Forelimb muscle (tissue), 1 donor: ENCODE measurements at regions not wholly inside any gene's neighbourhood (a gene's known extent, or its start where the extent isn't known, plus 50 kb on each side); places are given as distances from the start of the nearest gene placed in this dataset.
A peak's percentile ranks its signal among the peaks of the same experiment; 100 is the strongest.

Experiments
- DNase-seq: peaks from one replicate; pipeline ENCODE4 v3.0.0-alpha.2; 2013; ENCODE audit warnings: low read depth

DNA sequence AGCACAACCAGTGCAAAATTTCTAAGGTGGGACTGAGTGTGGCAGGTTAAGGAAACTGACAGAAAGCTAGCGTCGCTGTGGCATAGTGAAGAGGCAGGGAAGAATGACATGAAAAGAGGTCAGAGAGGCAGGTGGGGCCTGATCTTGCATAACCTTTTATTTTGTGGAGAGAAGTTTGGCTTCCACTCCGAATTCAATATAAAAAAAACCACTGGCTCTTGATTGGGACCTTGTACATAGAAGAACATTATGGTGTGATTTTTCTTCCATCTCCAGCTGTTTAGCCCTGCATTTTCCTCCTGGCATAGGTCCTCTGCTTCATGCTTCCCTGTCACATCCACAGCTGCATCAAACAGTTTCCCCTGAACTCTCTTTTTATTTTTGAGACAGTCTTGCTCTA is 170.5 kb upstream of the MEOX2 start:
- DNase-seq = no peak

DNA sequence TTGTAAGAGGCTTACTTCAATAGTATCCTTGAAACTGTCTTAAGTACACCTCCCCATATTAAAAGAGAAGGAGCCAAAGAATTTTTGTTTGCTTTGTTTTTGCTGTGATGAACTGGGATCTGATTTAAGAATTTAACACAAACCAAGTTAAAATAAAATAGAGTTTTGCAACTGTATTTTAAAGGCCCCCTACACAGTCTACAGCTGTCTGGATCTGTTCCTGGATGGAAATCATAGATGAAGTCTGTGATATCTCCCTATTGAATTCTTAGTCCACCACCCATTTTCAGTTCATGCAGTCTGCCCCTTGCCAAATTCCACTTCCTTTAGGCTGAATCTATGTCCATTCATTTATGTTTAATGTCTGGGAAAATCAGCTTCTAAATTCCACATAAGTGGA is 169.8 kb upstream of the MEOX2 start:
- DNase-seq = no peak

DNA sequence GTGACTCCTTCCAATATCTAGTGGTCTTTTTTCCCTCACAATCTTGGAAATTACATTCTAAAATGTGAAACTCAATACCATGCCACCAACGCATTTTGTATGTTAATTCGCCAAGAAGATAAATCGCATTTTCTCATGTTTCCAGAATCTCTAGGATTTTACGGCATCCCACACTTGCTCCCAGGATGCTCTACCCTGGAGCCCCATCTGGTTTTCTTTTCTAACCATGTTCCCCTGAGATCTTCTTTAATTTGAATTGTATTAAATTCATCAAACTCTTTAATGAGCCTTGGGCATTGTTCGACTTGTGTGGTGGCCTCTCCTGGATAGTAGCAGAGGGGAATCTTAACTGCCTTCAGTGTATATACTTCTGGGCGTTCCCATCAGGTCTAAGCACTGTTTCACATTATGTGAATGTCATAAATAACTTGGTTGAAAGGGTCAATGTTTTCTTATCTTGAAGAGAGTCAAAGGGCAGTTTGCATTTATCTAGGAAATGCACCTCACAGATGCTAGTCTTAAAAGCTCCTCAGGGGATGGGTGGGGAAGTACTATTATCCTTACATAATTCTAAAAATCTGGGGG is 169.1 kb upstream of the MEOX2 start:
- no peak for DNase-seq

DNA sequence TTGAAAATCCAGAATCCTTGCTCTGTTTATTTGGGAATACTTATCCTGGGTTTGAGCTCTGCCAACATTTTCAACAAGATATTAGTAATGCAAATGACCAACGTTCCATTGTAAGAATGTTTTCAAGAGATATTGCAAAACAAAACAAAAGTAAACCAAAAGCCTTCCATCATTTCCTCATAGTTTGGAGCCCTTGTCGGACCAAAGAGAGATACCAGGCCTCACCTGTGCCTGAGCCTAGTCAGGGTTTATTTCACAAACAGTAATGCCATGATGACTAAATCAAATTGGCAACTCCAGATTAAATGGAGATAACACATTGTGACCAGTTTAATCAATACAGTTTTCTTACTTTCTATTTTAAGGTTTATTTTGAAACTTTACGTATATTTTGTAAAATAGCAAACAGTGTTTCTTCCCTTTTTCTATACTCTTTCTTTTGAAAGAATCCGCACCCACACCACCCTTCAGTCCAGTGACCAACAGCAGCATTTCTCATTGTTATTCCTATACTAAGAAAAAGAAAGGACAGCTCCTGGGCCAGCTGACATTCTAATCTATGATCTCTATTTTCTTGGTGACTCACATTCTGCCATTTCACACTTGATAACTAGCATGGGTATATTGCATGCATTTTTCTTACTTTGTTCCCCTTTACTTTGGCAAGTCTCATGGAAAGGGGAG is 168.5 kb upstream of the MEOX2 start:
- DNase-seq = no peak

DNA sequence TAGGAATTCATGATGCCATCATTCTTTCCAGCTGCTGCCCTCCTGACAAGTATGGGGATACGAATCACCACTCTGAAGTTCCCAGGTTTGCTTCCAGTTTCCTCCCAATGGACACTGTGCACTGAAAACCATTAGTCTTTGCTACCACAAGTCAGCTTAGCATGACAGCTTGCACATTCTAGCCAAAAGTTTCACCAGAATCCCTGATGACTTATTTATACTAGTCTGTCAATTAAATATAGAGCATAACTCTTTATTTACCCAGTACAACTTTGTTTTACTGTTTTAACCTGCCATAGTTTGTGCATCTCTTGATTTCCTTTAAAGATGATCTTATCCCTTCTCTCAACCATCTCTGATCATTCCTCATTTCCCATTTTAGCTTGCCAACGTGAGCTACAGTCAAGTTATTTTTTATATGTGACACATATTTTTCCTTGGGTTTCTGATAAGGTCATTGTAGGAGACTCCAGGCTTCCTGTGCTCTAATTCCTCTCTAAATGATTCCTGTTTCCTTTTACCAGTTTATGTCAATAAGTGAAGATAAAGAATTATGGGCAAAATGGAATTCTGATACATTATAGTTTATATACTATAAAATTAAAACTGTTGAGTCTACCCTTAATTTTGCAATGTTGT is 167.5 kb upstream of the MEOX2 start:
- no peak for DNase-seq

DNA sequence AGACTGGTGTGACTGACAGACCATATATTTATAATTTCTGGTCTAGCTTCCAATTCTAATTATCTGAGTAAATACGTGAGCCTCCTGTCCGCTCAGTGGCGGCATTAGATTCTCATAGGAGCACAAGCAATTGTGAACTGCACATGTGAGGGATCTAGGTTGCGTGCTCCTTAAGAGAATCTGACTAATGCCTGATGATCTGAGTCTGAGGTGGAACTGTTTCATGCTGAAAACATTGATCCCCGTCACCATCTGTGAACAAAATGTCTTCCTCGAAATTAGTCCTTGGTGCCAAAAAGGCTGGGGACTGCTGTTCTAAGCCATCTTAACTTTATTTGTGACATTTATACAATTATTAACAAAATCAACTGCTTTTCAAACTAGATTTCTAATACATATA is 164.7 kb upstream of the MEOX2 start:
- no peak for DNase-seq

DNA sequence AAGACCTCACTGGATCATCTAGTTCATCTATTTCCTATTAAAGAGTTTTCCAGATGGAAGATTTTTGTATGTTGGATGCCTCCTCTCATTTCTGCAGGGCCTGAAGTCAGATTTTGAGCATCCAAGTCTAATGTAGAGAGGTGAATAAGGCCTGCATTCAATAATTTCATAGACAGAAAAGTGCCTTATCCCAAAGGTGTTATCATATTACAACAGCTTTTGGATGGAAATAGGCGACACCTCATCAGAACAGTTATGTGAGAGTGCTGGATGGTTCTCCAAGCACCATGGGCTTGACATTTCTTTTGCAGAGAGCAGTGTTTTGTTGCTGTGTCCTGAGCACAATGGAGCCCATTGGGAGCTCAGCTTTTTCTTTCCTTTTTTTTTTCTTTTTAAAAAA is 162.4 kb upstream of the MEOX2 start:
- peak; percentile 94 for DNase-seq

DNA sequence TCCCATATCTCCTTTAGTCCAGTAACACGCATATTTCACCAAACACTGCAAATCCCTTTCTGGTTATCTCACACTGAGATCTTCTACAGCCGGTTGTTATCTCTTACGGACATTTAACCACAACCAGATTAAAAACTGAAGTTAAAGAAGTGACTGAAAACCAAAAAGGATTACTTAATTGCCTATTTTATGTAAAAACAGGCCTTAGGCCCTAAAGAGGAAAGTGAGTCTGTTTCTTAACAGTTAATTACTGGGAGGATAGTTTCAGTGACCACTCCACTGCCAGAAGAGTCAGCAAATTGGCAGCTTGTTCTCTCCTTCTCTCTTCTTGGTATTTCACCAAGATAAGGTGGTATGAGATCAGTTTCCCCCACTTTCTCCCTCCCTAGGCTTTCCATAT is 161.9 kb upstream of the MEOX2 start:
- no peak for DNase-seq

DNA sequence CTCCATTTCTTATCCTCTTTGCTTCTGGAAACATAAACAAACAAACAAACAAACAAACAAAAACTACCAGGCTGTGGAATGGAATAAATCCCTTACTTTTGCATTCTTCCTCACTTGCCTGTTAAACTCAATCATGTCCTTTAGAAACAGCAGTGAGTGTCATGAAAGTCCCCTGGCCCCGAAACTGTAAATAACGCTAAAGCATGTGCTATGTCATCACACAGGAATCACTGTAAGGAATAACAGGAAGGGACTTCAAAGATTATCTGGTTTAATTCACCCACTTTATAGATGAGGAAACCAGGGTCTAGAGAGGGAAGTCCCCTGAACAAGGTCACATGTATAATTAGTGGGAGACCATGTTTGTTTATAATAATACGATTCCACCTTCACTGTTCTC is 159.4 kb upstream of the MEOX2 start:
- no peak for DNase-seq

DNA sequence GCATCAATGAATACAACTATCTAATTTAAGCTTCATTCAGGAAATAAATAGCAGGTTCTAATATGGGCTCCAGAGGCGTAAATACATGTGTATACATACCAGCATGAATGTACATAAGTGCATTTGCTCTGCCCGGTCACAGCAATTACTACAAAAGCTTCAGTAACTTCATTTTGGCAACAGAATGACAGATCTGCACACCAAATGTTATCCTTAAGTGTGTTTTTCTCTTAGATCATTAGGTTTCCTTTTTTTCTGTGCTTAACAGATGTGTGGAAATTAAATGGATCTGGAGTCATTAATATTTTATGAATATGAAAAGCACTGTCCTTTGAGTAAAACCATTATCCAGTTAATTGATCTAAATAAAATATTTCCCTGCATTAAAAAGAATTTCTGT is 159.0 kb upstream of the MEOX2 start:
- DNase-seq = no peak

DNA sequence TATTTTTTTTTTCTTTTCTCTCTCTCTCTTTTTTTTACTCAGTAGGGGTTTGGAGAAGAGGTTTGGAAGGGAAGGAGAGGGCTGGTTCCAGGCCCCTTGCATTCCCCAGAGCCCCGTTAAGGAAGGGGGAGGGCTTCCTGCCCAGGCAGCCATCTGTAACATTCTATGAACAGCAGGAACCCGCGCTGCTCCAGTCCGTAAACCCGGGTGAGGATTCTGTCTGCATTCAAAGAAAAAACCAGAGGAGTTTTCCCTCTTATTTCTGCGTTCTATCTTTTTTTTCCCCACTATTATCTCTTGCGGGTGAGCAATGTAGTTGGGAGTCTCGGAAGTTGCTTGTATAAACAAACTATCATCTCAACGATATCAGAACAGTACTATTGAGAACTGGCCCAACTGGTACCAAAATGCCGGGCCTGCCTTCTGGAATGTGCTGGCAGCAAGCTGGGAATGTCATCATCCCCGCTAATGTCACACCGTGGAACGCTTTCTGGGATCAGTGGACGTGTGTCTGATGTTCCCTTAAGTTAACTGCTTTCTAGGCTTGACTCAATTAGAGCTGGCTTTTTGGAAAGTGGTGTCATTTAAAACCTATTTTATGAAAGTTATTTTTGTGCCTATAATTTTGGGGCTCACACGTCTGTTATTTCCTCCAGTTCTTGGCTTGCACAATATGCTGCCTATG is 153.1 kb upstream of the MEOX2 start:
- DNase-seq = no peak

DNA sequence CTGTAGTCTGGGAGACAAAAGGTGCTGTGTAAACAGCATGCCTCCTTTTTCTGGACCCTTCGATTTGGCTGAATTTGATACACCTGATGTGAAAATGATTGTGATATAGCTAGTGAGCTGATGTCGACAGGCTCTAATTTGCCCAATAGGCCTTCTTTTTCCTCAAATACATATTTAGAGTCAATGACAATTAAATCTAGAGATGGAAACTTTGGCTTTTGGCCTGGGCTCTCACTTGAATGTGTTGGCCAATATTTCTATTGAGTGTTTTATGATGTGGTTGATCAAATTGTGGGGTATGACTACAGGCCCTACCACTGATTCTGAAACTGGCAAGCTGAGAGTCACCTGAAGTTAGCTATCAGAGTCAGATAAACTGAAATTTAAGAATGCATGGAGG is 151.8 kb upstream of the MEOX2 start:
- DNase-seq = no peak

DNA sequence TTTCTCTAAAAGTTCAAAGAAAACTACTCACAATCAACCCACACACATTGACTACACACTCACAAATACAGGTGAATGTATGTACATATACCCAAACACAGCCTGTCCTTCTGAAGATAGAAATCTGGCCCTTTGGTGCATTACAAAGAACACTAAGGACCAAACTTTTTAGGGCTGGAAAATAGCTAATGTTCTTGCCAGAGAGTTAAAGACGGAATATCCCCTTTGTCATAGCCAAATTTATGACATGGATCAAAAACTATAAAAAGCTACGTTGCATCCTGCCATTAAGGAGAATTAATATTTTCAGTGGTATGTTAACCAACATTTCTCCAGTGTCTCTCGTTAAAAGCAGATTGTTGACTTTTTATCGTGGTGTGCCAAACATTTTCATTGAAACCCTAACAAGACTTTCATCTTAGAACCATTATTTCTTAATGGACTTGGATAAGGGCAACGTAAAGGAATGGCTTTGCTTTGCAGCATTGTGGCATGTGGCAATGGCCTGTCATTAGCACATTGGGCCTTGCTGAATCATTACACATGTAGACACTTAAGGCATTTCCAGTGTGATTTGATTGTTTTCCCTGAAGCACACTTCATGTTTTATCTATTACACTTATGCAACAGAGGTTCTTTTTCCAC is 150.9 kb upstream of the MEOX2 start:
- no peak for DNase-seq

DNA sequence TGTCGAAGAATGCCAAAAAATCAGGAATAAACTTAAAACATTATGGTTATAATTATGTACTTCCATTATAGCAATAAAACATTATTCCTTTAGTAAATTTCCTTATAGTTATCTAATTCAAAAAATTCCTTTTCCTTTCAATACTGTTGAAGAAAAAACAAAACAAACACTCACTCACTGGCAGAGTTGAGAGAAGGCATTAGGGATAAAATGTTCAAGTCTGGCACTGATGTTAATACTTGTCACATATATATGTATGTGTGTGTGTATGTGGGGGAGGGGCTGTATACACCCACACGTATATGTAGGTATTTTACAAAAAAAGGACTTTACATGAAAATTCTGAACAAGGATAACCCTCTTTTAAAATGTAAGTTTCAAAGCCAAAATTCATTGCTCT is 150.2 kb upstream of the MEOX2 start:
- no peak for DNase-seq

DNA sequence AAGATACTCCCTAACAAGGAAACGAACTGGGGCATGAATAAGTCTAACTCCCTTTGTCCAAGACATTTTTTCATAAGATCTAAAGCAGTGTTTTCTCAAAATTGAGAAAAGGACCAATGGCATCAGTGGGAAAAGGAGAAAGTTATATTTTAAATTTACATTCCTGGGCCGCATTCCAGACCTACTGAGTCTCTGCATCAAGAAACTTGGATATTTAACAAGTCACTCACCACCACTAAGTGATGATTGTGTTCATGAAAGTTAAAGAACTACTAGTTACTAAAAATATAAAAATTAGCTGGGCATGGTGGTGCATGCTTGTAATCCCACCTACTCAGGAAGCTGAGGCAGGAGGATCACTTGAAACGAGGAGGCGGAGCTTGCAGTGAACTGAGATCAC is 149.6 kb upstream of the MEOX2 start:
- DNase-seq = no peak

DNA sequence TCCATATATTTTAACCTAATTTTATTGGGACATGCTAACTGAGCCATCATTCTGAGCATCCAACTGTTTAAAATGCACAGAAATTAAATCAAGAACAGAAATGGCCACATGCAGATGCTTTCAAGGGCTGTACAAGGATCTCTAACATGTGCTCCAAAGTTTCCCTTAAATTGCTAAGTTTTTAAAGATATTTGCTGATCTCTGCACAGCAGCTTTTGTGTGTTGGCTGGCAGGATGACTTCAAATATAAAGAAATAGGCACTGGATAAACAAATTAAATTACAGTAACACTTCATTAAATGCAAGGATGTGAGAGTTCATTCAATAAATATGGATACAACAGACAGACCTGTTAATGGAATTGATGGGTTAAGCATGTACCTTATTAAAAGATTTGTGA is 148.0 kb upstream of the MEOX2 start:
- no peak for DNase-seq

DNA sequence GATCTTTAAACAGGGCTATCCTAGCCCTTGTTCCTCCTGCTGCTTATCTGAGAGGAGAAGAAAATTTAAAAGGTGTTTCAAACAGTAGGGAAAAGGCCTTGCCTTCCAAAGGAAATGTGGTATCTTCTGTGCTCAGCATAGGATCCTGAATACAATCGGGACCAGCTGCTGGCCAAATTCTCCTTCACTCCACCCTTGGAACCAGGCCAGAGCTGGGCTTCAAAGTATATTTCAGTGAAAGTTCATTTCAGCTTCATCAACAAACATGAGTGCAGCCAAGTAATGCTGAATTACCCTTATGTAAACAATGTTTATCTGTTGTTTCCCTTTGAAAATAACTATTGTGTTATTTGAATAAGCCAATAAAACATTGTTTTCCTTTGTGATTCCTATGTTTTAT is 146.5 kb upstream of the MEOX2 start:
- DNase-seq = no peak

DNA sequence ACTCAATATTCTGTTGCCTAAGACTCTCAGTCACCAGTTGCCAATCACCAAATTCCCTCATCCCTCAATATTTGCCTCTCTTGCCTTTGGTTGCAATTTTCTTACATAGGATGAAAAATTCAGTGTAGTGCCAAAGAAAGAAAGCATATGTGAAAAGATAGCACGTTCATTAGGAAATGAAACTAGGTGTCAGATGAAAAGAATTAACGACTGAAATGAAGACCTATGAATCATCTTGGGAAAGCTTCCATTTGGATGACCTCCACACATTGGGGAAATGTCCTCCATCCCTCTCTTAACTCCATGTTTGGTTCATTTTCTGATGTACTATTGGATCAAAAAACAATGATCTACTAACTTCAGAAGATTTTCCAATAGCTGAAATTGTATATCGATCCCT is 145.1 kb upstream of the MEOX2 start:
- DNase-seq = no peak

DNA sequence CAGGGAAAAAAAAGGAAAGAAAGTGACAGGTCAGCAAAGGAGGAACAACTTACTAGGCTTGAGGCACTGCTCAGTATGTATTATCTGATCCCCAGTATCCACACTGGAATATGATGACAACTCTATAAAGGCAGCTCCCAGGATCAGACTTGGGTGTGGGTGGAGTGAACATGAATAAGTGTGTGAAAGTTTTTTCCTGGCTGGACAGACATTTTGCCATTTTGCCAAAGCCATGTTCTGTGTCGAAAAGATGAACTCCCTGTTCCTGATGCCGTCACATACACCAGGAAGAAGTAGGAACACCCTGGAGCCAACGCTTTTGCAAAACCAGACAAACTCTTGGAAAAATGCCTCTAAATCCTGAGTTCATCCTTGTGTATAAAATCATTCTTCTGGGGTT is 143.2 kb upstream of the MEOX2 start:
- no peak for DNase-seq

DNA sequence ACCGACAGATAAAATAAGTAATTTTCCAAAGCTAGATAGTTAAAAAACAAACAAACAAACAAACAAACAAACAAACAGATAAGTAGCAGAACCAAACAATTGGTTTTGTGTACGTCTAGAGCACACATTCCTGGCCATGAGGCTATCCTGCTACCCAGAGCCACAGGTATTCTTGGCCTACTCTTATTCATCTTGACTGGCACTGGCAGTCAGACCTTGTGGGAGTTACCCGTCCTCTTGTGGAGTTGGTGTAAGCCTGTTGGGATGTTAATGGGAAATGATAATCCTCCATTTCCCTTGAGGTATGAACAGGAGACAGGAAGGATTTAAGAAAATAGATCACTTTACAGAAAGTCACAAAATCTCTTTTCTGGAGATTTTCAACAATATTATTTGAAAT is 142.4 kb upstream of the MEOX2 start:
- no peak for DNase-seq

DNA sequence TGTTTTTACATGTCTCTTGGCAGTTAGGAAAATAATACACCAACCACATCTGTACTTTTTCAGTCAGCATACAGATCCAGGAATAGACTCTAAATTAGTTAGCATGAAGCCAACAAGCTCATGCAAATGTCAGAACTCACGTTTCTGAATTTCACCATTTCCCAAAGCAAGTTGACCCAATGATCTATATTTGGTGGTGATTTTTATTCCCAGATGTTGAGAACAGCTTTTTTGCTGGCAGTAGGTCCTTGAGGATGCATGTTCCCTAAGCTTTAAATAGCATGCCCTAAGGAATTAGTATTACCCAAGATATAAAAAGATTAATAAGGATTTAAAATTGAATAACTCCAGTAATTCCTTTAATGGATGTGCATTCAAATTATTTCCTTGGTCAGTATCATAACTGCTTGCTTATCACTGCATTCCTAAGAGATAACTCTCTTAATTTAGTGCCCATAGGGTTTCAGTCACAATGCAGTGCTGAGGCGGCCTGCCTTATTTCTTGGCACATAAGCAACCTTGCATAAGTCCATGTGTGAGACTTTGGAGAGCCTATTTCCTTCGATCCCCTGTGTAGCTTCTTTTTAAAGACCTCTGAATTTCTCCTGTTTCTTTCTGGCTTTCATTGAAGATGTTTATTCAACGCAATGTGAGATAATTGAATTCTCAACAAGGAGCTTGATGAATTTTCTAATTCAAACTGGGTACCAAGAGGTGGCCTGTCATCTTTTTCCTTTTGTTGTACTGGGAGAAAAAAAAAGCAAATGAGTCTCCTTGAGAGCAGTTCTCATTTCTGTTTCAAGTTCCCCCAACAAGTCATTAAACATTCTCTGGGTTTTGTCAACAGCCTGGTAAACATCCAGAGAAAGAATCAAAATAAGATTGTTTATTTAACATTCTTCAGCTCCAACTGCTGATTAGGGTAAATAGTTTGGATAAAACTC is 135.3 kb upstream of the MEOX2 start:
- DNase-seq = no peak
